Tongue (tissue), 1 donor: ENCODE measurements at regions not wholly inside any gene's neighbourhood (a gene's known extent, or its start where the extent isn't known, plus 50 kb on each side); places are given as distances from the start of the nearest gene placed in this dataset.

Source experiments
- DNase-seq: peaks from one replicate; pipeline ENCODE4 v3.0.0-alpha.2; 2015

GRCh38 chr9:113741886-113742854 is 133.9 kb upstream of the ZNF618 start:
- DNase-seq, result no peak

- DNase-seq, result no peak
Observed at GRCh38 chr9:113742878-113743277, 133.2 kb upstream of the ZNF618 start.

- DNase-seq, result no peak
Observed at GRCh38 chr9:113746486-113746885, 129.6 kb upstream of the ZNF618 start.

- no peak for DNase-seq
Observed at GRCh38 chr9:113748135-113748534, 128.0 kb upstream of the ZNF618 start.

GRCh38 chr9:113753398-113754119 is 122.5 kb upstream of the ZNF618 start:
- DNase-seq, result no peak

GRCh38 chr9:113754739-113755138 is 121.4 kb upstream of the ZNF618 start:
- no peak for DNase-seq

- DNase-seq, result no peak
Observed at GRCh38 chr9:113755433-113755832, 120.7 kb upstream of the ZNF618 start.

GRCh38 chr9:113756476-113757192 is 119.5 kb upstream of the ZNF618 start:
- DNase-seq, result no peak

- no peak for DNase-seq
Observed at GRCh38 chr9:113763429-113763828, 112.7 kb upstream of the ZNF618 start.

- no peak for DNase-seq
Observed at GRCh38 chr9:113764572-113764971, 111.5 kb upstream of the ZNF618 start.

GRCh38 chr9:113769412-113769811 is 106.7 kb upstream of the ZNF618 start:
- no peak for DNase-seq

- no peak for DNase-seq
Observed at GRCh38 chr9:113770396-113770795, 105.7 kb upstream of the ZNF618 start.

- DNase-seq, result peak; percentile 42
Observed at GRCh38 chr9:113771199-113771598, 104.9 kb upstream of the ZNF618 start.

- peak; percentile 80 for DNase-seq
Observed at GRCh38 chr9:113772121-113772810, 103.8 kb upstream of the ZNF618 start.

- DNase-seq, result no peak
Observed at GRCh38 chr9:113774963-113775362, 101.1 kb upstream of the ZNF618 start.

- no peak for DNase-seq
Observed at GRCh38 chr9:113775749-113776148, 100.4 kb upstream of the ZNF618 start.

GRCh38 chr9:113776194-113776593 is 99.9 kb upstream of the ZNF618 start:
- DNase-seq, result peak; percentile 14

GRCh38 chr9:113781381-113781780 is 94.7 kb upstream of the ZNF618 start:
- no peak for DNase-seq

GRCh38 chr9:113781896-113782295 is 94.2 kb upstream of the ZNF618 start:
- DNase-seq, result no peak

- no peak for DNase-seq
Observed at GRCh38 chr9:113783475-113783874, 92.6 kb upstream of the ZNF618 start.

GRCh38 chr9:113785334-113785733 is 90.8 kb upstream of the ZNF618 start:
- DNase-seq, result no peak

GRCh38 chr9:113786071-113786470 is 90.0 kb upstream of the ZNF618 start:
- no peak for DNase-seq
